Osteocyte (in vitro differentiated cells): ENCODE measurements at regions not wholly inside any gene's neighbourhood (a gene's known extent, or its start where the extent isn't known, plus 50 kb on each side); places are given as distances from the start of the nearest gene placed in this dataset.

Source experiments
- DNase-seq: peaks from one replicate; pipeline ENCODE4 v3.0.0; 2021; ENCODE audit warnings: mixed read lengths; ENCODE audit not compliant: unreplicated experiment; ENCODE audit errors: extremely low spot score
- H3K27ac Mint-ChIP-seq: one replicate; pipeline ENCODE4 v1.8.0; 2021; ENCODE audit warnings: mild to moderate bottlenecking, mixed read lengths; ENCODE audit not compliant: unreplicated experiment
- H3K27me3 Mint-ChIP-seq: one replicate; pipeline ENCODE4 v1.8.0; 2021; ENCODE audit warnings: mixed read lengths; ENCODE audit not compliant: unreplicated experiment
- H3K36me3 Mint-ChIP-seq: one replicate; pipeline ENCODE4 v1.8.0; 2021; ENCODE audit warnings: mixed read lengths; ENCODE audit not compliant: unreplicated experiment
- H3K4me1 Mint-ChIP-seq: one replicate; pipeline ENCODE4 v1.8.0; 2021; ENCODE audit warnings: mixed read lengths; ENCODE audit not compliant: unreplicated experiment
- H3K4me3 Mint-ChIP-seq: one replicate; pipeline ENCODE4 v1.8.0; 2021; ENCODE audit warnings: mild to moderate bottlenecking, moderate library complexity, mixed read lengths; ENCODE audit not compliant: unreplicated experiment
- H3K9me3 Mint-ChIP-seq: one replicate; pipeline ENCODE4 v1.8.0; 2021; ENCODE audit warnings: mixed read lengths; ENCODE audit not compliant: unreplicated experiment
- TF ChIP-seq, protein P1 (sequence below): fragments of 200-600 bp; sonication (generic); IDR thresholded peaks from 2 replicates; pipeline ENCODE4 v1.5.0; 2021; ENCODE audit warnings: antibody characterized with exemption, mild to moderate bottlenecking, moderate library complexity

DNA sequence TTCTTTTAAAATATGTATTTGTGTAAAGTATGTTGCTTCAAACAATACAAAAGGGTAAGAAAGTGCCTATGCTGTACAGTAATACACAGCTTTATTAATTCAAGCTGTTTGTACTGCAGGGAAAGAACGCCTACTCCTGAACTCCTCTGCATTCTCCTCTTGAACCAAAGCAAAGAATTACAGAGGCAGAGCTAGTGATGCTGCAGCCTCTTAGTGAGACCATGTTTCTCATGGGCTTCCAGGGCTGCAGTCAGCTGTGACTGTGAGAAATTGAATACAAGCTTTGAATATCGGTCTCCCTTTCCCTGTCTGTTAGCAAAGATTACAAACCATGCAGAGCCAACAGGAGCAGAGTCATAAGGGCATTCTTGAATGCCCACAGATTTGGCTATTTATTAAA is 248.5 kb downstream of the SLITRK1 start:
- no peaks in the 10 kb centered on the region for H3K36me3 Mint-ChIP-seq
- DNase-seq = no peak
- H3K9me3 Mint-ChIP-seq = no peaks in the 10 kb centered on the region
- H3K27ac Mint-ChIP-seq = no peak overlapping the region
- H3K27me3 Mint-ChIP-seq = no peaks in the 10 kb centered on the region
- H3K4me1 Mint-ChIP-seq = no peaks in the 10 kb centered on the region
- TF ChIP-seq, protein P1, sequence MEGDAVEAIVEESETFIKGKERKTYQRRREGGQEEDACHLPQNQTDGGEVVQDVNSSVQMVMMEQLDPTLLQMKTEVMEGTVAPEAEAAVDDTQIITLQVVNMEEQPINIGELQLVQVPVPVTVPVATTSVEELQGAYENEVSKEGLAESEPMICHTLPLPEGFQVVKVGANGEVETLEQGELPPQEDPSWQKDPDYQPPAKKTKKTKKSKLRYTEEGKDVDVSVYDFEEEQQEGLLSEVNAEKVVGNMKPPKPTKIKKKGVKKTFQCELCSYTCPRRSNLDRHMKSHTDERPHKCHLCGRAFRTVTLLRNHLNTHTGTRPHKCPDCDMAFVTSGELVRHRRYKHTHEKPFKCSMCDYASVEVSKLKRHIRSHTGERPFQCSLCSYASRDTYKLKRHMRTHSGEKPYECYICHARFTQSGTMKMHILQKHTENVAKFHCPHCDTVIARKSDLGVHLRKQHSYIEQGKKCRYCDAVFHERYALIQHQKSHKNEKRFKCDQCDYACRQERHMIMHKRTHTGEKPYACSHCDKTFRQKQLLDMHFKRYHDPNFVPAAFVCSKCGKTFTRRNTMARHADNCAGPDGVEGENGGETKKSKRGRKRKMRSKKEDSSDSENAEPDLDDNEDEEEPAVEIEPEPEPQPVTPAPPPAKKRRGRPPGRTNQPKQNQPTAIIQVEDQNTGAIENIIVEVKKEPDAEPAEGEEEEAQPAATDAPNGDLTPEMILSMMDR = no peak
- no peak overlapping the region for H3K4me3 Mint-ChIP-seq

DNA sequence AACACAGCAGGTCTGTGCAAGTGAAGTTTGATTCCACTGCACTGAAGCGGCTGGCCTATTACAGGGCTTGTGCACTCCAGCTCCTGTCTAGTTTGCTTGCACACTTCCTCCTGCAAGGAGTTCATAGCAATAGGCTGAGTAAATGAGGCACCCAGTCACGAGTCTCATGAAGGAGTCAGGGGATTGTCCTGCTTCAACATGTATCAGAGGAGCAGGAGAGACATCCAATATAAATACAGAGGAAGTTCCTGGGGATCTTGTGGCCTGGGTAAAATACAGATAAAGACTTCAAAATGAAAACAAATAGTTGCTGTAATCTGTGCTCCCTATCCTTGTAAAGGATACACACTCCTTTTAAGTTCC is 259.9 kb downstream of the SLITRK1 start:
- no peak for DNase-seq

DNA sequence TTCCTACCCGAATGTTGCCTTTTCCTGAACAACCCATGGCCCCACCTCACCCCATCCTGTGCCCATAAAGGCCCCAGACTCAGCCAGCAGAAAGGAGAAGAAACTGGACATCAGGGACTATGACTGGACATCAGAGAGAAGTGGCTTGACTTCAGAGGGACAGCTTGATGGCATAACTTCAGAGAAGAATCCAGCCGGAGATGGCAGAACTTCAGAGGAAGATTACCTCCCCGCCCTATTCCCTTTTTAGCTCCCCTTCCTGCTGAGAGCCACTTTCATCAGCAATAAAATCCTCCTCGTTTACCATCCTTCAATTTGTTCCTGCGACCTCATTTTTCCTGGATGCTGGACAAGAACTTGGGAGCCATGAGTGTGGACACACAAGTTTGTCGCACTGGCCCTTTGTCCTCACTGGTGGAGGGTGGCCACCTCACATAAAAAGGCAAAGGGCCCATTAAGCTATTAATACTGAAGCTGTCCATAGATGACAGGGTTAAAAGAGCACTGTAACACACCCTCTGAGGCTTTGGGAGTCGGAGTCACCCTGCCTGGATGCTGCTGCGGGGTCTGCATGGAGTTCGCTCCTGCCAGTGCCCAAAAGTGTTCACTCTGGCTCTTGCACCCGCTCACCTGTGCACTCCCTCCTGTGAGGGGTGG is 260.4 kb downstream of the SLITRK1 start:
- H3K36me3 Mint-ChIP-seq = no peaks in the 10 kb centered on the region
- TF ChIP-seq, protein P1 = no peak
- no peaks in the 10 kb centered on the region for H3K27me3 Mint-ChIP-seq
- H3K27ac Mint-ChIP-seq = no peak overlapping the region
- DNase-seq = no peak
- no peaks in the 10 kb centered on the region for H3K4me1 Mint-ChIP-seq
- peaks cover 5% of the 10 kb centered on the region for H3K9me3 Mint-ChIP-seq
- H3K4me3 Mint-ChIP-seq = no peak overlapping the region

More for the DNA sequence above, 259.9 kb downstream of the SLITRK1 start:
- H3K9me3 Mint-ChIP-seq = peaks cover 5% of the 10 kb centered on the region
- no peak overlapping the region for H3K4me3 Mint-ChIP-seq
- H3K27ac Mint-ChIP-seq = no peak overlapping the region
- TF ChIP-seq, protein P1 = no peak
- no peaks in the 10 kb centered on the region for H3K27me3 Mint-ChIP-seq
- no peaks in the 10 kb centered on the region for H3K4me1 Mint-ChIP-seq
- no peaks in the 10 kb centered on the region for H3K36me3 Mint-ChIP-seq

DNA sequence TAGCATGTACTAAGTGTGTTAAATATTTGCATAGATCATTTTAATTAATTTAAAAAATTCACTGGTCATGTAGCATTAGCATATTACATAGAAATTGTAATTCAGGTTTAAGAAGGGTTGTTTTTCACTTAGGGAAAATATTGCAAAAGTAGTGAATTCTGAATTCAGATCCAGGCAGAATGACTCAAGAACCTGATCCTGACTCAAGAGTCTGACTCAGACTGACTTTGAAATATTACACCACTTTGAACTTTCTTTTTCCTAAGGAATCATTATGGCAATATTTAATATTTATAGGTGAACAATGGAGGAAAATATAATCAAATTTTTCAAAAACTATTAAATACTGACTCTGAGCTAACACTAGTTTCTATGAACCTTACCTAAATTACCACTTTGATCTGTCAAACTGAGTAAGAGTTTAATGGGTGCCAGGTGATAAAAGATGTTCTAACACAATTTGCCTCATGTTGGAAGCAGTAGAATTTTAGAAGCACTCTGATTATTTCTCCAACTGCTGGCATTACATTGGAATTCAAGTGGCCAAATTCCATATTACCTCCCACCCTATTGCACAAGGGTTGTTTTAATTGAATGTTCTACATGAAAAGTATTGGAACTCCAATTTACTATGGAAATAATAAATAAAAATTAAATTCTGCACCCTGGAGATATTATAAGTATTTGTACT is 261.6 kb downstream of the SLITRK1 start:
- no peak for DNase-seq
- H3K27me3 Mint-ChIP-seq = no peaks in the 10 kb centered on the region
- H3K4me1 Mint-ChIP-seq = no peaks in the 10 kb centered on the region
- peaks cover 5% of the 10 kb centered on the region for H3K9me3 Mint-ChIP-seq
- TF ChIP-seq, protein P1 = no peak
- H3K36me3 Mint-ChIP-seq = no peaks in the 10 kb centered on the region
- no peak overlapping the region for H3K27ac Mint-ChIP-seq
- no peak overlapping the region for H3K4me3 Mint-ChIP-seq

DNA sequence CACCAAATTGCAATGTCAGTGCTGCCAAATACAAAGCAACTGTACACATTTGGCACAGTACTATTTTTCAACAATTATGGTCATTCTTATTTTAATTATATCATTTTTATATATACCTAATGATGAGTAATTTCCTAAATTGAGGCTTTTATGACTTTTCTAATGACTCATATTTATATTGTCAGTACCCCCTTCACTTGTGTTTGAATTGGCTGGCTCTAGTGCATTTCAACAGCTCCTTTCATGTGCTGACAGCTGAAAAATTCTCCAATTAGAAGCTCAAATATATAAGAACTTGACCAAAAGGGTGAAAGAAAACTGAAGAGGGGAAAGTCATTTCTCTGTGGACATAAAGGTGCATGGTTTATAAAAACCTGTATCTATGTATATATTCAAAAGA is 263.3 kb downstream of the SLITRK1 start:
- TF ChIP-seq, protein P1 = no peak
- Mint-ChIP-seq H3K27me3 (no peaks in the 10 kb centered on the region), H3K4me3 (no peak overlapping the region), H3K9me3 (peaks cover 11% of the 10 kb centered on the region), H3K27ac (no peak overlapping the region), H3K4me1 (no peaks in the 10 kb centered on the region), H3K36me3 (no peaks in the 10 kb centered on the region)
- no peak for DNase-seq
